Liver (tissue), 8 donors: ENCODE measurements at regions not wholly inside any gene's neighbourhood (a gene's known extent, or its start where the extent isn't known, plus 50 kb on each side); places are given as distances from the start of the nearest gene placed in this dataset.

Source experiments
- DNase-seq: peaks from one replicate; pipeline ENCODE4 v3.0.0-alpha.2; 2017; ENCODE audit warnings: low spot score
- H3K27ac ChIP-seq, 2 donors: one replicate each; pipeline ENCODE4 v1.7.0; 2013; ENCODE audit warnings: inconsistent platforms in 2 of 2, low read length in 2 of 2, control low read depth in 1 of 2, low read depth in 1 of 2, mild to moderate bottlenecking in 1 of 2
- H3K27me3 ChIP-seq, 4 donors: one replicate each; pipeline versions ENCODE4 v1.6.1 to v1.7.0; 2013; ENCODE audit warnings: low read length in 3 of 4, inconsistent platforms in 1 of 4, mild to moderate bottlenecking in 1 of 4, moderate library complexity in 1 of 4; ENCODE audit not compliant: control insufficient read depth in 4 of 4, insufficient read depth in 4 of 4
- H3K36me3 ChIP-seq, 4 donors: one replicate each; pipeline versions ENCODE4 v1.6.1 to v1.7.0; 2013; ENCODE audit warnings: low read length in 3 of 4, mild to moderate bottlenecking in 3 of 4, low read depth in 1 of 4, moderate library complexity in 1 of 4; ENCODE audit not compliant: control insufficient read depth in 4 of 4, insufficient read depth in 3 of 4
- H3K4me1 ChIP-seq, 4 donors: one replicate each; pipeline versions ENCODE4 v1.6.1 to v1.7.0; 2013; ENCODE audit warnings: low read length in 3 of 4, mild to moderate bottlenecking in 3 of 4, moderate library complexity in 1 of 4; ENCODE audit not compliant: control insufficient read depth in 4 of 4, insufficient read depth in 4 of 4
- H3K4me3 ChIP-seq, 3 donors: one replicate each; pipeline versions ENCODE4 v1.6.1 to v1.7.0; 2013; ENCODE audit warnings: low read length in 3 of 3, control low read depth in 1 of 3, low read depth in 1 of 3, mild to moderate bottlenecking in 1 of 3
- H3K9ac ChIP-seq, 2 donors: one replicate each; pipeline ENCODE4 v1.7.0; 2013; ENCODE audit warnings: low read length in 2 of 2, mild to moderate bottlenecking in 2 of 2, moderate library complexity in 2 of 2, control low read depth in 1 of 2, low read depth in 1 of 2
- H3K9me3 ChIP-seq, 4 donors: one replicate each; pipeline versions ENCODE4 v1.6.1 to v1.7.0; 2013; ENCODE audit warnings: low read length in 3 of 4; ENCODE audit not compliant: control insufficient read depth in 4 of 4
- EGR1 ChIP-seq, 2 donors: IDR thresholded peaks; 2 replicates each; pipeline ENCODE4 v1.6.1; 2016 to 2018; ENCODE audit warnings: antibody characterized with exemption in 2 of 2, low read depth in 2 of 2
- FOXA1 ChIP-seq: IDR thresholded peaks from 2 replicates; pipeline ENCODE4 v1.6.1; 2016; ENCODE audit warnings: antibody characterized with exemption
- FOXA2 ChIP-seq: IDR thresholded peaks from 2 replicates; pipeline ENCODE4 v1.6.1; 2016; ENCODE audit warnings: antibody characterized with exemption
- GABPA ChIP-seq, 2 donors: IDR thresholded peaks in 1 of 2; conservative IDR thresholded peaks in 1 of 2; 2 replicates each; pipeline ENCODE4 v1.6.1; 2016; ENCODE audit warnings: antibody characterized with exemption in 2 of 2, mild to moderate bottlenecking in 1 of 2, moderate library complexity in 1 of 2
- HNF4A ChIP-seq, 2 donors: conservative IDR thresholded peaks; 2 replicates each; pipeline ENCODE4 v1.6.1; 2016; ENCODE audit warnings: antibody characterized with exemption in 2 of 2, mild to moderate bottlenecking in 2 of 2
- HNF4G ChIP-seq: IDR thresholded peaks from 2 replicates; pipeline ENCODE4 v1.6.1; 2016; ENCODE audit warnings: antibody characterized with exemption
- JUND ChIP-seq, 2 donors: IDR thresholded peaks; 2 replicates each; pipeline ENCODE4 v1.6.1; 2016; ENCODE audit warnings: antibody characterized with exemption in 2 of 2
- NR2F2 ChIP-seq: IDR thresholded peaks from 2 replicates; pipeline ENCODE4 v1.6.1; 2016; ENCODE audit warnings: antibody characterized with exemption
- RAD21 ChIP-seq, 2 donors: IDR thresholded peaks; 2 replicates each; pipeline ENCODE4 v1.6.1; 2016; ENCODE audit warnings: antibody characterized with exemption in 2 of 2, mild to moderate bottlenecking in 2 of 2
- RXRA ChIP-seq, 2 donors: IDR thresholded peaks; 2 replicates each; pipeline ENCODE4 v1.6.1; 2017 to 2018; ENCODE audit warnings: antibody characterized with exemption in 2 of 2, mild to moderate bottlenecking in 1 of 2
- TAF1 ChIP-seq: conservative IDR thresholded peaks from 2 replicates; pipeline ENCODE4 v1.6.1; 2016; ENCODE audit warnings: antibody characterized with exemption, mild to moderate bottlenecking
- YY1 ChIP-seq: IDR thresholded peaks from 2 replicates; pipeline ENCODE4 v1.6.1; 2016; ENCODE audit warnings: antibody characterized with exemption, mild to moderate bottlenecking
- WGBS: extraction: QIAGEN DNeasy Blood & Tissue Kit; methylation state at CpG from one replicate; pipeline ENCODE4 v1.1.7; 2013; 5-methylcytosine and 5-hydroxymethylcytosine counted together
- TF ChIP-seq, protein P1 (sequence below): IDR thresholded peaks from 2 replicates; pipeline ENCODE4 v1.6.1; 2016; ENCODE audit warnings: antibody characterized with exemption, mild to moderate bottlenecking
- TF ChIP-seq, protein P2 (sequence below): IDR thresholded peaks from 2 replicates; pipeline ENCODE4 v1.6.1; 2016; ENCODE audit warnings: antibody characterized with exemption
- TF ChIP-seq, protein P3 (sequence below): fragments of 150-350 bp; IDR thresholded peaks from 2 replicates; pipeline ENCODE4 v1.5.1; 2017; ENCODE audit warnings: improper control_type of control experiment, low read depth, low read length; ENCODE audit not compliant: missing input control
- donor health status: healthy.
- donor health status: healthy.
- donor health status: healthy.
- donor health status: healthy.
- donor health status: healthy.

DNA sequence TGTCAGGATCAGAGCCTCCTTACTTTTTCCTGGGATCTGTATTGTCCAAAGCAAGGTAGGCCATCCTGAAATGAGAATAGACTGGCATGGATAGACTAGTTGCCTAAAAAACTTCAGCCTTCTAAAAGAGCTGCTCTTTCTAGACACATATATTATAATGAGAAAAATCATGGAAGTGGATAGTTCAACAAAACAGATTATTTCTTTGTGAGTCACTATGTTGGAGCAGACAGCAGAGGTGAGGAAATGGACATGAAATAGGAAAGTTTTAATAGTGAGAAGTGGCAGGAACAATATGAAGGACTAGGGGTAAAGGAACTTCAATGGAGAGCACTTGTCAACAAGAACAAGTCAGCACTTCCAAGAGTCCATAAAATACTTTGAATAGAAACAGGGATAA is 101.9 kb upstream of the ANO3 start (continued):
- TF ChIP-seq, protein P1, sequence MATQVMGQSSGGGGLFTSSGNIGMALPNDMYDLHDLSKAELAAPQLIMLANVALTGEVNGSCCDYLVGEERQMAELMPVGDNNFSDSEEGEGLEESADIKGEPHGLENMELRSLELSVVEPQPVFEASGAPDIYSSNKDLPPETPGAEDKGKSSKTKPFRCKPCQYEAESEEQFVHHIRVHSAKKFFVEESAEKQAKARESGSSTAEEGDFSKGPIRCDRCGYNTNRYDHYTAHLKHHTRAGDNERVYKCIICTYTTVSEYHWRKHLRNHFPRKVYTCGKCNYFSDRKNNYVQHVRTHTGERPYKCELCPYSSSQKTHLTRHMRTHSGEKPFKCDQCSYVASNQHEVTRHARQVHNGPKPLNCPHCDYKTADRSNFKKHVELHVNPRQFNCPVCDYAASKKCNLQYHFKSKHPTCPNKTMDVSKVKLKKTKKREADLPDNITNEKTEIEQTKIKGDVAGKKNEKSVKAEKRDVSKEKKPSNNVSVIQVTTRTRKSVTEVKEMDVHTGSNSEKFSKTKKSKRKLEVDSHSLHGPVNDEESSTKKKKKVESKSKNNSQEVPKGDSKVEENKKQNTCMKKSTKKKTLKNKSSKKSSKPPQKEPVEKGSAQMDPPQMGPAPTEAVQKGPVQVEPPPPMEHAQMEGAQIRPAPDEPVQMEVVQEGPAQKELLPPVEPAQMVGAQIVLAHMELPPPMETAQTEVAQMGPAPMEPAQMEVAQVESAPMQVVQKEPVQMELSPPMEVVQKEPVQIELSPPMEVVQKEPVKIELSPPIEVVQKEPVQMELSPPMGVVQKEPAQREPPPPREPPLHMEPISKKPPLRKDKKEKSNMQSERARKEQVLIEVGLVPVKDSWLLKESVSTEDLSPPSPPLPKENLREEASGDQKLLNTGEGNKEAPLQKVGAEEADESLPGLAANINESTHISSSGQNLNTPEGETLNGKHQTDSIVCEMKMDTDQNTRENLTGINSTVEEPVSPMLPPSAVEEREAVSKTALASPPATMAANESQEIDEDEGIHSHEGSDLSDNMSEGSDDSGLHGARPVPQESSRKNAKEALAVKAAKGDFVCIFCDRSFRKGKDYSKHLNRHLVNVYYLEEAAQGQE = no peak
- TF ChIP-seq, protein P2, sequence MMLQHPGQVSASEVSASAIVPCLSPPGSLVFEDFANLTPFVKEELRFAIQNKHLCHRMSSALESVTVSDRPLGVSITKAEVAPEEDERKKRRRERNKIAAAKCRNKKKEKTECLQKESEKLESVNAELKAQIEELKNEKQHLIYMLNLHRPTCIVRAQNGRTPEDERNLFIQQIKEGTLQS = no peak
- TF ChIP-seq FOXA2 (no peak), FOXA1 (no peak)

DNA sequence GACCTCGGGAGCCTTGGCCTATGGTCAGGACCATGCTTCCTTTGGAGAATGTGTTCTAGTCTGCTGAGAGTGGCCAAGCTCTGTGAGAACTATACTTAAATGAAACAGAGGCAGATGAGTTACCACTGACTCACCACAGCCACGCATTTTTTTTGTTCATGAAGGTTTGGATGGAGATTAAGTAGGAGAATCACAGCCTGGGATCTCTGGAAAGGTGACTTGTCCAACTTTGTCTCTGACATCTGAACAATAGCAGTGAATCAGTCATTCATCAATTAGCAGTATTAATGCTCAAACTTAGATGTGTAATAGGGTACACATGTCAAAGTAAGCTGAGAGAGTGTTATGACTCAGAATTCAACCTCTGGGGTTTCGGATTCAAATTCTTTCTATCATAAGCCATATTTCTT is 100.7 kb upstream of the ANO3 start:
- no peak for TF ChIP-seq NR2F2
- WGBS = 71% methylated on average over 3 of the region's 3 CpGs
- Histone ChIP-seq H3K4me1 (no peaks in the 10 kb centered on the region), H3K4me3 (no peak overlapping the region), H3K36me3 (no peaks in the 10 kb centered on the region), H3K9me3 (no peaks in the 10 kb centered on the region), H3K27ac (no peak overlapping the region), H3K27me3 (no peaks in the 10 kb centered on the region), H3K9ac (no peak overlapping the region)
- no peak for DNase-seq

DNA sequence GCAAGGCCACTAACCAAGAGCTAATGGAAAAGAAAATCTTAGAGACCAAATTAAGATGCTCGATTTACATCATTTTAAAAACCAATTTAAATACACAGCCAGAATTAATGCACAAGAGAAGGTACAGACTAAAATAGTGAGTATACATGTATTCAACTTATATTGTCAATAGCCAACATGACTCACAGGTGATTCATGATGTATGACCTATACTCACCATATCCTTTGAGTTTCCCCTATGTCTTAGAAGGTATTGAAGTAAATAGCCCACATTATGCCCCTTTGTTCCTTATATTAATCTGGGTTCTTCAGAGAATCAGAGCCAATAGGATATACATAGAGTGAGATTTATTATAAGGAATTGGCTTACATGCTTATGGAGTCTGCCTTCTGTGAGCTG is 97.5 kb upstream of the ANO3 start:
- DNase-seq = no peak
- Histone ChIP-seq H3K4me3 (no peak overlapping the region), H3K36me3 (no peaks in the 10 kb centered on the region), H3K9ac (no peak overlapping the region), H3K27me3 (no peaks in the 10 kb centered on the region), H3K9me3 (no peaks in the 10 kb centered on the region), H3K27ac (no peak overlapping the region), H3K4me1 (no peaks in the 10 kb centered on the region)
- WGBS = 78% methylated on average over 1 of the region's 1 CpG
- TF ChIP-seq HNF4A (conservative IDR thresholded peaks at IDR 0.05) (no peak), JUND (IDR thresholded peaks at IDR 0.05) (no peak), GABPA (IDR thresholded peaks at IDR 0.05 in 1 of 2, conservative IDR thresholded peaks at IDR 0.05 in 1 of 2) (no peak), RAD21 (IDR thresholded peaks at IDR 0.05) (no peak), YY1 (no peak), EGR1 (IDR thresholded peaks at IDR 0.05; ENCODE audit: low read depth in 2 of 2) (no peak), HNF4G (no peak)
- TF ChIP-seq, protein P2 = no peak

DNA sequence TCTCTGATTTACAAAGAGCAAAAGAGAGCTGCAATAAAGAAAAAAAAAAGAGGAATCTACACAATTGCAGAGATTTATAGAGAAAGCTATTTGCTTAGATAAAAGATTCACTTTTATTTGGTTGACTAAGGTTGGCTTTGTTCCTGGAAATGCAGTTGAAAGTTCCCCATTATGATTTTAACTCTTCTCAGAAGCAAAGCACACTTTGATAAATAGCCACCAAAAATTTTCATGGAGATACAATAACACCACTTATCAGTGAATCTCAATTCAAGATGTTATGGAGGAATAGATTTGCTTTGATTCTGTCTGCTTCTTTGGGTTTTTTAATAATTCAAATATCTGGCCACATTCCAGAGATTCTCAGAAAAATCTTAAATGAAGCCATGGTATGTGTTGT is 88.5 kb upstream of the ANO3 start:
- H3K4me1 ChIP-seq = no peaks in the 10 kb centered on the region
- no peak for DNase-seq
- H3K9me3 ChIP-seq = no peaks in the 10 kb centered on the region
- no peak overlapping the region for H3K9ac ChIP-seq
- no peak overlapping the region for H3K27ac ChIP-seq
- no peaks in the 10 kb centered on the region for H3K27me3 ChIP-seq
- no peak overlapping the region for H3K4me3 ChIP-seq
- H3K36me3 ChIP-seq = no peaks in the 10 kb centered on the region
- TF ChIP-seq HNF4A (conservative IDR thresholded peaks at IDR 0.05) (no peak), FOXA2 (no peak), TAF1 (no peak), YY1 (no peak), FOXA1 (no peak), RAD21 (IDR thresholded peaks at IDR 0.05) (no peak), RXRA (IDR thresholded peaks at IDR 0.05) (no peak)
- TF ChIP-seq, protein P3, sequence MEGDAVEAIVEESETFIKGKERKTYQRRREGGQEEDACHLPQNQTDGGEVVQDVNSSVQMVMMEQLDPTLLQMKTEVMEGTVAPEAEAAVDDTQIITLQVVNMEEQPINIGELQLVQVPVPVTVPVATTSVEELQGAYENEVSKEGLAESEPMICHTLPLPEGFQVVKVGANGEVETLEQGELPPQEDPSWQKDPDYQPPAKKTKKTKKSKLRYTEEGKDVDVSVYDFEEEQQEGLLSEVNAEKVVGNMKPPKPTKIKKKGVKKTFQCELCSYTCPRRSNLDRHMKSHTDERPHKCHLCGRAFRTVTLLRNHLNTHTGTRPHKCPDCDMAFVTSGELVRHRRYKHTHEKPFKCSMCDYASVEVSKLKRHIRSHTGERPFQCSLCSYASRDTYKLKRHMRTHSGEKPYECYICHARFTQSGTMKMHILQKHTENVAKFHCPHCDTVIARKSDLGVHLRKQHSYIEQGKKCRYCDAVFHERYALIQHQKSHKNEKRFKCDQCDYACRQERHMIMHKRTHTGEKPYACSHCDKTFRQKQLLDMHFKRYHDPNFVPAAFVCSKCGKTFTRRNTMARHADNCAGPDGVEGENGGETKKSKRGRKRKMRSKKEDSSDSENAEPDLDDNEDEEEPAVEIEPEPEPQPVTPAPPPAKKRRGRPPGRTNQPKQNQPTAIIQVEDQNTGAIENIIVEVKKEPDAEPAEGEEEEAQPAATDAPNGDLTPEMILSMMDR = no peak
- TF ChIP-seq, protein P2 = no peak
- TF ChIP-seq, protein P1 = no peak
